Right lobe of liver (tissue), 6 donors: ENCODE measurements at regions not wholly inside any gene's neighbourhood (a gene's known extent, or its start where the extent isn't known, plus 50 kb on each side); places are given as distances from the start of the nearest gene placed in this dataset.

Source experiments
- ATAC-seq, 4 donors: fragments of 200-7000 bp; cut with Tn5 transposase; one replicate each; pipeline ENCODE4 v1.9.1; 2020; ENCODE audit warnings: mild to moderate bottlenecking in 4 of 4, moderate library complexity in 4 of 4
- DNase-seq, 3 donors: peaks; one replicate each; pipeline ENCODE4 v3.0.0-alpha.2; 2020
- H3K27ac ChIP-seq, 3 donors: fragments of 200-600 bp; one replicate each; pipeline ENCODE4 v1.8.0; 2022
- H3K27me3 ChIP-seq, 2 donors: fragments of 200-600 bp; one replicate each; pipeline ENCODE4 v1.8.0; 2022
- H3K36me3 ChIP-seq, 4 donors: fragments of 200-600 bp; sonication (generic) in 1 of 4; one replicate each; pipeline versions ENCODE4 v1.5.1 to v1.8.0; 2017 to 2022; ENCODE audit warnings: control low read depth in 1 of 4
- H3K4me1 ChIP-seq, 4 donors: fragments of 200-600 bp; sonication (generic) in 1 of 4; one replicate each; pipeline versions ENCODE4 v1.5.1 to v1.8.0; 2017 to 2022; ENCODE audit warnings: control low read depth in 1 of 4
- H3K4me3 ChIP-seq, 3 donors: fragments of 200-600 bp; one replicate each; pipeline ENCODE4 v1.8.0; 2022
- H3K9me3 ChIP-seq, 4 donors: fragments of 200-600 bp; sonication (generic) in 1 of 4; one replicate each; pipeline versions ENCODE4 v1.5.1 to v1.8.0; 2017 to 2022; ENCODE audit warnings: control low read depth in 1 of 4
- POLR2A ChIP-seq: fragments of 450-650 bp; IDR thresholded peaks from one replicate; pipeline ENCODE4 v1.6.1; 2017; ENCODE audit warnings: antibody characterized with exemption, mild to moderate bottlenecking
- WGBS: methylation state at CpG from one replicate; pipeline ENCODE4 v1.1.6; 2018; ENCODE audit warnings: low coverage, low lambda C conversion rate; ENCODE audit not compliant: insufficient coverage; ENCODE audit errors: missing lambda C conversion rate; 5-methylcytosine and 5-hydroxymethylcytosine counted together
- intact Hi-C, 2 donors: fragments of 100-400 bp; cut with DNase I; formaldehyde crosslinking; loops; one replicate each; pipeline versions ENCODE4 v1.11.2 to v1.14.1; 2022
- TF ChIP-seq, protein P1 (sequence below), 4 donors: fragments of 200-600 bp in 3 of 4; fragments of 450-650 bp in 1 of 4; IDR thresholded peaks; one replicate each; pipeline versions ENCODE4 v1.5.1 to v1.8.0; 2016 to 2022; ENCODE audit warnings: antibody characterized with exemption in 4 of 4, mild to moderate bottlenecking in 2 of 4
- donor health status: DM: no; HTN: yes; CAD: no.
- donor health status: DM: no; HTN: no; CAD: no.
- donor health status: DM: no; HTN: no; CAD: no.
- donor health status: DM: no; HTN: yes; CAD: no.
- donor health status: DM: no; HTN: yes; CAD: no.

- H3K36me3 ChIP-seq: no peaks in the 10 kb centered on the region
- 60% methylated on average over 1 of the region's 2 CpGs for WGBS
- H3K9me3 ChIP-seq: no peaks in the 10 kb centered on the region
- TF ChIP-seq POLR2A: no peak
- TF ChIP-seq, protein P1, sequence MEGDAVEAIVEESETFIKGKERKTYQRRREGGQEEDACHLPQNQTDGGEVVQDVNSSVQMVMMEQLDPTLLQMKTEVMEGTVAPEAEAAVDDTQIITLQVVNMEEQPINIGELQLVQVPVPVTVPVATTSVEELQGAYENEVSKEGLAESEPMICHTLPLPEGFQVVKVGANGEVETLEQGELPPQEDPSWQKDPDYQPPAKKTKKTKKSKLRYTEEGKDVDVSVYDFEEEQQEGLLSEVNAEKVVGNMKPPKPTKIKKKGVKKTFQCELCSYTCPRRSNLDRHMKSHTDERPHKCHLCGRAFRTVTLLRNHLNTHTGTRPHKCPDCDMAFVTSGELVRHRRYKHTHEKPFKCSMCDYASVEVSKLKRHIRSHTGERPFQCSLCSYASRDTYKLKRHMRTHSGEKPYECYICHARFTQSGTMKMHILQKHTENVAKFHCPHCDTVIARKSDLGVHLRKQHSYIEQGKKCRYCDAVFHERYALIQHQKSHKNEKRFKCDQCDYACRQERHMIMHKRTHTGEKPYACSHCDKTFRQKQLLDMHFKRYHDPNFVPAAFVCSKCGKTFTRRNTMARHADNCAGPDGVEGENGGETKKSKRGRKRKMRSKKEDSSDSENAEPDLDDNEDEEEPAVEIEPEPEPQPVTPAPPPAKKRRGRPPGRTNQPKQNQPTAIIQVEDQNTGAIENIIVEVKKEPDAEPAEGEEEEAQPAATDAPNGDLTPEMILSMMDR (IDR thresholded peaks at IDR 0.05): no peak
- H3K27me3 ChIP-seq: no peaks in the 10 kb centered on the region
- no peaks in the 10 kb centered on the region for H3K4me1 ChIP-seq
- DNase-seq (no peak), ATAC-seq (no peak)
- H3K4me3 ChIP-seq: no peak overlapping the region
- intact Hi-C loops: no loop called here
- no peak overlapping the region for H3K27ac ChIP-seq
These were observed 97.0 kb downstream of the SIPA1L2 start for GRCh38 chr1:232532901-232533300.

GRCh38 chr1:232531291-232531690 lies 98.6 kb downstream of the SIPA1L2 start:
- WGBS: 86% methylated on average over 3 of the region's 3 CpGs
- intact Hi-C loops: no loop called here
- Histone ChIP-seq H3K9me3 (no peaks in the 10 kb centered on the region), H3K27ac (no peak overlapping the region), H3K36me3 (no peaks in the 10 kb centered on the region), H3K4me1 (no peaks in the 10 kb centered on the region), H3K4me3 (no peak overlapping the region), H3K27me3 (no peaks in the 10 kb centered on the region)
- ATAC-seq: no peak
- no peak for DNase-seq
- TF ChIP-seq, protein P1 (IDR thresholded peaks at IDR 0.05): no peak
- TF ChIP-seq POLR2A: no peak

DNA sequence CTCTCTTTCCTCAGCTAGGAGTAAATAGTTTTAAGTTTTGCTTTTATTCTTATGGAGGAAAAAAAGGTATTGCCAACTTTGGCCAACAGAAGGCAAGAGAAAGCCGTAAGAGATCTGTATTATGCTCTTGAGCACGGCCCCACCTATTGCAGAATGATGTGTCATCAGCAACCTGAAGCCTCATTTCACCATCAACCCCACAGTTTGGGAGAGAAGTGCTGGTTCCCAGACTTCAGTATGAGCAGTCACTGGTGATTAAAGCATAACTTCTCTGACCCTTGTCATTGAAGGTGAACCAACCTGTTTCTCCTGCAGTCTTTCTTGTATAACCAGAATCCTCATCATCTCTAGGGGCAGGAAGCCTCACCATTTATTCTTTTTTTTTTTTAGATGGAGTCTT lies 100.2 kb downstream of the SIPA1L2 start:
- Histone ChIP-seq H3K4me3 (no peak overlapping the region), H3K4me1 (no peaks in the 10 kb centered on the region), H3K27me3 (no peaks in the 10 kb centered on the region), H3K27ac (no peak overlapping the region), H3K9me3 (no peaks in the 10 kb centered on the region), H3K36me3 (no peaks in the 10 kb centered on the region)
- no peak for TF ChIP-seq POLR2A
- TF ChIP-seq, protein P1 (IDR thresholded peaks at IDR 0.05): no peak
- DNase-seq (no peak), ATAC-seq (no peak)
- intact Hi-C loops: no loop called here
- WGBS: 100% methylated on average over 1 of the region's 2 CpGs

- Histone ChIP-seq H3K27ac (no peak overlapping the region), H3K4me3 (no peak overlapping the region), H3K27me3 (no peaks in the 10 kb centered on the region), H3K36me3 (no peaks in the 10 kb centered on the region), H3K9me3 (no peaks in the 10 kb centered on the region), H3K4me1 (no peaks in the 10 kb centered on the region)
- intact Hi-C loops: no loop called here
- ATAC-seq (no peak), DNase-seq (no peak)
- 67% methylated on average over 1 of the region's 2 CpGs for WGBS
- TF ChIP-seq, protein P1 (IDR thresholded peaks at IDR 0.05): no peak
- no peak for TF ChIP-seq POLR2A
These were observed 101.4 kb downstream of the SIPA1L2 start for GRCh38 chr1:232528472-232529089.

GRCh38 chr1:232524056-232524455 lies 105.9 kb downstream of the SIPA1L2 start:
- Histone ChIP-seq H3K27ac (no peak overlapping the region), H3K27me3 (no peaks in the 10 kb centered on the region), H3K9me3 (no peaks in the 10 kb centered on the region), H3K4me1 (no peaks in the 10 kb centered on the region), H3K36me3 (no peaks in the 10 kb centered on the region), H3K4me3 (no peak overlapping the region)
- DNase-seq (no peak), ATAC-seq (no peak)
- no peak for TF ChIP-seq POLR2A
- TF ChIP-seq, protein P1 (IDR thresholded peaks at IDR 0.05): no peak
- intact Hi-C loops: no loop called here
- WGBS: 77% methylated on average over 2 of the region's 2 CpGs
